K562 (cell line): ENCODE measurements at regions not wholly inside any gene's neighbourhood (a gene's known extent, or its start where the extent isn't known, plus 50 kb on each side); places are given as distances from the start of the nearest gene placed in this dataset.

Source experiments
- ATAC-seq: fragments of 200-7000 bp; cut with Tn5 transposase; 3 replicates; pipeline ENCODE4 v1.9.1; 2020; ENCODE audit warnings: moderate library complexity
- BruUV-seq: library from RNA; stranded (reverse); fragments of 400-500 nt; replicated peaks from 2 replicates; lab custom pipeline; 2021; lab: Mats Ljungman, UMichigan
- CTCF ChIA-PET: fragments of 300-600 bp; formaldehyde crosslinking; extraction: SDS; loops from one replicate; lab custom pipeline; 2021; ENCODE audit warnings: low intra/inter-chr PET ratio; lab: Yijun Ruan, JAX
- POLR2A ChIA-PET: fragments of 300-600, 350-650 bp; sonication (Branson Sonifier 250); formaldehyde crosslinking; extraction: SDS; loops from one replicate; lab custom pipeline; 2021; ENCODE audit warnings: antibody characterized with exemption, inconsistent platforms; lab: Yijun Ruan, JAX
- DNase-seq, 4 experiments: peaks; one replicate each; pipeline versions ENCODE4 v3.0.0 to v3.0.0-alpha.2; 2011 to 2018; ENCODE audit warnings: low spot score in 3 of 4, mixed read lengths in 3 of 4; ENCODE audit errors: extremely low read depth in 1 of 4
- FAIRE-seq: peaks from 2 replicates; lab custom pipeline; 2011; peaks lifted over from hg19 to GRCh38; lab: Jason Lieb, UNC
- H2AFZ ChIP-seq: 2 replicates; pipeline ENCODE4 v1.6.0; 2011; ENCODE audit warnings: low read depth, low read length, control low read depth, inconsistent platforms
- H3K27ac ChIP-seq: fragments of 200-600 bp; 3 replicates; pipeline ENCODE4 v1.8.0; 2011; ENCODE audit warnings: low read depth, mild to moderate bottlenecking, control low read depth, inconsistent platforms, low read length, moderate library complexity, mixed read lengths; ENCODE audit errors: extremely low read depth
- H3K27me3 ChIP-seq, 2 experiments: fragments of 300-600 bp in 1 of 2; 2 replicates in 1 of 2; 3 replicates in 1 of 2; pipeline versions ENCODE4 v1.6.0 to v1.8.0; 2011; ENCODE audit warnings: inconsistent platforms in 2 of 2, low read length in 2 of 2, mild to moderate bottlenecking in 1 of 2, mixed read lengths in 1 of 2, moderate library complexity in 1 of 2; ENCODE audit not compliant: control insufficient read depth in 2 of 2, insufficient read depth in 2 of 2
- H3K36me3 ChIP-seq: fragments of 300-600 bp; 3 replicates; pipeline ENCODE4 v1.8.0; 2011; ENCODE audit warnings: mild to moderate bottlenecking, low read length, inconsistent platforms; ENCODE audit not compliant: control insufficient read depth, insufficient read depth
- H3K4me1 ChIP-seq, 2 experiments: fragments of 200-600 bp in 1 of 2; replicated peaks in 1 of 2; 2 replicates in 1 of 2; 3 replicates in 1 of 2; pipeline versions ENCODE4 v1.5.1 to v1.8.0; 2011; ENCODE audit warnings: inconsistent platforms in 2 of 2, low read length in 2 of 2, mild to moderate bottlenecking in 1 of 2, mixed read lengths in 1 of 2, moderate library complexity in 1 of 2; ENCODE audit not compliant: control insufficient read depth in 2 of 2, insufficient read depth in 2 of 2
- H3K4me2 ChIP-seq: 2 replicates; pipeline ENCODE4 v1.6.1; 2011; ENCODE audit warnings: low read length, control low read depth, inconsistent platforms, mixed read lengths; ENCODE audit not compliant: insufficient read depth
- H3K4me3 ChIP-seq: fragments of 200-600 bp; sonication (generic), shearing (Covaris generic); 2 replicates; pipeline ENCODE4 v1.5.1; 2016; ENCODE audit warnings: control low read depth, inconsistent platforms
- H3K79me2 ChIP-seq: fragments of 200-600 bp; 3 replicates; pipeline ENCODE4 v1.8.0; 2011; ENCODE audit warnings: low read length, inconsistent platforms; ENCODE audit not compliant: control insufficient read depth, insufficient read depth
- H3K9ac ChIP-seq, 2 experiments: 2 replicates each; pipeline versions ENCODE4 v1.6.0 to v1.6.1; 2011; ENCODE audit warnings: low read depth in 2 of 2, low read length in 2 of 2, control low read depth in 1 of 2, inconsistent platforms in 1 of 2, mild to moderate bottlenecking in 1 of 2, mixed read lengths in 1 of 2; ENCODE audit not compliant: insufficient read depth in 1 of 2
- H3K9me1 ChIP-seq: one replicate; pipeline ENCODE4 v1.6.0; 2011; ENCODE audit warnings: inconsistent platforms, mild to moderate bottlenecking, low read length, moderate library complexity; ENCODE audit not compliant: control insufficient read depth, insufficient read depth
- H3K9me3 ChIP-seq: replicated peaks from 2 replicates; pipeline ENCODE4 v1.5.1; 2011; ENCODE audit warnings: low read depth, low read length, inconsistent platforms; ENCODE audit not compliant: control insufficient read depth, insufficient read depth
- H4K20me1 ChIP-seq: replicated peaks from 2 replicates; pipeline ENCODE4 v1.6.1; 2011; ENCODE audit warnings: low read length, inconsistent platforms, mixed read lengths; ENCODE audit not compliant: control insufficient read depth, insufficient read depth
- BRF1 ChIP-seq: IDR thresholded peaks from 3 replicates; pipeline ENCODE4 v1.6.1; 2011; ENCODE audit warnings: borderline replicate concordance, mild to moderate bottlenecking; ENCODE audit not compliant: insufficient read length; ENCODE audit errors: extremely low read depth
- HMG20B ChIP-seq: fragments of 250-450 bp; sonication (Bioruptor Pico); IDR thresholded peaks from 2 replicates; pipeline ENCODE4 v1.5.0; 2021; ENCODE audit warnings: mild to moderate bottlenecking
- NFE2L1 ChIP-seq: fragments of 450-650 bp; IDR thresholded peaks from 2 replicates; pipeline ENCODE4 v1.6.1; 2016; ENCODE audit warnings: missing genetic modification characterization, low read depth, mild to moderate bottlenecking, missing compliant biosample characterization, moderate library complexity, borderline replicate concordance
- POLR2G ChIP-seq: fragments of 200-400 bp; formaldehyde crosslinking; IDR thresholded peaks from 2 replicates; pipeline ENCODE4 v1.6.1; 2017; ENCODE audit warnings: low read depth, mild to moderate bottlenecking, antibody characterized with exemption, low read length, moderate library complexity
- SAFB ChIP-seq: fragments of 200-400 bp; formaldehyde crosslinking; IDR thresholded peaks from 2 replicates; pipeline ENCODE4 v1.6.1; 2017; ENCODE audit warnings: low read depth, low read length, borderline replicate concordance
- TFE3 ChIP-seq: fragments of 450-650 bp; formaldehyde crosslinking; IDR thresholded peaks from 2 replicates; pipeline ENCODE4 v1.4.0; 2020; ENCODE audit warnings: mild to moderate bottlenecking, mixed read lengths
- THAP7 ChIP-seq: fragments of 250-450 bp; sonication (Bioruptor Pico); IDR thresholded peaks from 2 replicates; pipeline ENCODE4 v1.5.0; 2021
- UBTF ChIP-seq, 2 experiments: IDR thresholded peaks; 2 replicates each; pipeline ENCODE4 v1.6.1; 2012; ENCODE audit warnings: improper control_type of control experiment in 2 of 2, low read depth in 2 of 2, low read length in 2 of 2, borderline replicate concordance in 1 of 2
- WHSC1 ChIP-seq: IDR thresholded peaks from one replicate; pipeline ENCODE4 v1.6.1; 2012; ENCODE audit warnings: low read length, control low read depth, inconsistent platforms
- WGBS: fragments of 100-300 bp; shearing (Covaris generic); methylation state at CpG from one replicate; pipeline ENCODE4 v1.1.6; 2016; ENCODE audit warnings: low coverage, mixed read lengths; ENCODE audit not compliant: insufficient coverage; ENCODE audit errors: missing lambda C conversion rate; 5-methylcytosine and 5-hydroxymethylcytosine counted together
- in situ Hi-C: fragments of 300-500 bp; cut with MboI; formaldehyde crosslinking; loops from 4 replicates; pipeline ENCODE4 v1.15.0; 2018; ENCODE audit warnings: inconsistent platforms, mixed read lengths
- intact Hi-C: fragments of 100-400 bp; cut with micrococcal nuclease; formaldehyde crosslinking; loops from 2 replicates; pipeline ENCODE4 v1.14.2; 2022
- TF ChIP-seq, protein P1 (sequence below): fragments of 250-450 bp; sonication (Bioruptor Pico); IDR thresholded peaks from 2 replicates; pipeline ENCODE4 v1.5.0; 2021; ENCODE audit warnings: mild to moderate bottlenecking, moderate library complexity
- TF ChIP-seq, protein P2 (sequence below): sonication (generic); formaldehyde crosslinking; IDR thresholded peaks from 2 replicates; pipeline ENCODE4 v1.8.0; 2022; ENCODE audit warnings: mild to moderate bottlenecking, missing genetic modification reagents, borderline replicate concordance

DNA sequence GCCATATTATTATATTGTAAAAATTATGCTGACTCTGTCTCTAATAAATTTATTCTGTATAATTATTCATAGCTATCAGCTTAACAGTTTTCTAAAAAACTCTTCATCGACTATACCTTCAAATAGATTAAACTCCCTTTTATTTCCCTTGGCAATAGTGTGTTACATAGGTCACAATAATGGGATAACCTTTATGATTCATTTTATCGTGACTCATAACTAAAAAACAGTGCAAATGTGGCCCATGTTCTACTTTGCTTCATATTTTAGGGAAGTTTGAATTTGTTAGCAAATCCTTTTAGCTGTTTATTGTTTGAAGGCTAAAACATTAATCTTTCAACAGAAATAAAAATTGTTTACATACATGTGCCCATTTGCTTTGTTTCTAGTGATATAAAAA is 783.2 kb upstream of the CDH2 start:
- CTCF ChIA-PET: interaction anchor here (0.7 kb wide), 1 partner anchor 120 kb away, joined by 3 read pairs; no protein-coding TSS in a partner anchor
- H3K9ac ChIP-seq: no peak overlapping the region
- WGBS: 0% methylated on average over 2 of the region's 2 CpGs
- FAIRE-seq (no peak), ATAC-seq (no peak), DNase-seq (no peak)
- H3K9me1 ChIP-seq: no peaks in the 10 kb centered on the region
- no TSS peak for BruUV-seq
- H2AFZ ChIP-seq: no peak overlapping the region
- no peak overlapping the region for H3K4me2 ChIP-seq
- H3K4me1 ChIP-seq: no peaks in the 10 kb centered on the region
- H3K27ac ChIP-seq: no peak overlapping the region
- H3K36me3 ChIP-seq: no peaks in the 10 kb centered on the region
- H4K20me1 ChIP-seq: no peaks in the 10 kb centered on the region
- no peak overlapping the region for H3K4me3 ChIP-seq
- no peaks in the 10 kb centered on the region for H3K27me3 ChIP-seq
- no peaks in the 10 kb centered on the region for H3K9me3 ChIP-seq
- POLR2A ChIA-PET: no interaction called here
- in situ Hi-C loops (no loop called here), intact Hi-C loops (loop anchor here (1.0 kb wide), 1 partner anchor 19 kb away; no protein-coding TSS in a partner anchor)
- H3K79me2 ChIP-seq: no peaks in the 10 kb centered on the region
- TF ChIP-seq THAP7: no peak
- no peak for TF ChIP-seq NFE2L1 (tag)
- TF ChIP-seq POLR2G: no peak
- TF ChIP-seq HMG20B (CRISPR knock-in tag): no peak
- no peak for TF ChIP-seq WHSC1
- TF ChIP-seq, protein P1, sequence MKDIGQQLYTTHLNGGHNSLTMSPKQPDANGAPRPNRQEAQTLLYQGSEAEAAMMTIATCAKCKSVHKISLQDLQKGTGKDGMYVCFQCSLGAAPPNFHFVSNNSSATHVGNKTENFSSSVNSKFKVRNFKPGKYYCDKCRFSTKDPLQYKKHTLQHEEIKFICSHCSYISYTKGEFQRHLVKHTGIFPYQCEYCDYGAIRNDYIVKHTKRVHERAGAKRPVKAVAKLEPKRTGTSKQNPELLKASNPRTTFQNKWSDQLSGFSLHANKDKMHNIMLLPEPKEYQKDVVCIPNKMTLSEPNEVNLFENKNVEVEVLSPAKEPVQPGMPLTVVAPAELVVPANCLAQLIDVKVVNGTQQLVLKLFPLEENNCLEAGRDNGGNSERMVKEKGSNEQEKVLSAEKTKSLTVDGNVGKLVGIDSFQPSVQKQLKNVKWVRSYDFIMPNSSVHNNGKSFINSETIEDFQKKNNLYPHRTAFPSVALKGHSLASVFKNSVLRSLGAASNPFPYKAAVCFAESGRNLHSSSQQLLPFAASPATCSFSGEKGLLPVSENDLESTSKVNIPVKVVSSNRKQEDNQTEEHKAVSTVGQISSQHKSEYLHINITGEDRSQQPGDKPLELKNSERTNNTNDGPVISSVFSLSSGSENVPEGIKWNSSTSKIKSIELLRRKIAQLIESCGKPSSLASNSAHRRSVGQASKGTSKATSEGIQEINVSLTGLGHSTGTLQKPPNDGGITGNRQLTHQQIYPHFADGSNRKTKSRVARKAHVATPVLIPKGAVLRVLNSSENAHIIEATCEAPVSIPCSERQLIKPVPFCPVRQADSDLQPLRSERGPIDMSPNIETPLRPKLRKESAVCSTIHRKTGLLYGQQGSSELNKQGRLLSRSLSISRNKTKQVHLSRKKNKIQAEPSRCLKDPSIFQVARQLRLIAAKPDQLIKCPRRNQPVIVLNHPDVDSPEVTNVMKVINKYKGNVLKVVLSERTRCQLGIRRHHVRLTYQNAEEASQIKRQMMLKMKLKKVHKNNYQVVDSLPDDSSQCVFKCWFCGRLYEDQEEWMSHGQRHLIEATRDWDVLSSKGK (CRISPR knock-in tag): no peak
- no peak for TF ChIP-seq SAFB
- TF ChIP-seq, protein P2, sequence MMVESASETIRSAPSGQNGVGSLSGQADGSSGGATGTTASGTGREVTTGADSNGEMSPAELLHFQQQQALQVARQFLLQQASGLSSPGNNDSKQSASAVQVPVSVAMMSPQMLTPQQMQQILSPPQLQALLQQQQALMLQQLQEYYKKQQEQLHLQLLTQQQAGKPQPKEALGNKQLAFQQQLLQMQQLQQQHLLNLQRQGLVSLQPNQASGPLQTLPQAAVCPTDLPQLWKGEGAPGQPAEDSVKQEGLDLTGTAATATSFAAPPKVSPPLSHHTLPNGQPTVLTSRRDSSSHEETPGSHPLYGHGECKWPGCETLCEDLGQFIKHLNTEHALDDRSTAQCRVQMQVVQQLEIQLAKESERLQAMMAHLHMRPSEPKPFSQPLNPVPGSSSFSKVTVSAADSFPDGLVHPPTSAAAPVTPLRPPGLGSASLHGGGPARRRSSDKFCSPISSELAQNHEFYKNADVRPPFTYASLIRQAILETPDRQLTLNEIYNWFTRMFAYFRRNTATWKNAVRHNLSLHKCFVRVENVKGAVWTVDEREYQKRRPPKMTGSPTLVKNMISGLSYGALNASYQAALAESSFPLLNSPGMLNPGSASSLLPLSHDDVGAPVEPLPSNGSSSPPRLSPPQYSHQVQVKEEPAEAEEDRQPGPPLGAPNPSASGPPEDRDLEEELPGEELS (CRISPR knock-in tag): no peak
- no peak for TF ChIP-seq TFE3 (CRISPR knock-in tag)
- no peak for TF ChIP-seq BRF1
- TF ChIP-seq UBTF (IDR thresholded peaks at IDR 0.05; ENCODE audit: borderline replicate concordance in 1 of 2, low read depth in 2 of 2, low read length in 2 of 2): no peak
